H1 (cell line): ENCODE measurements at regions not wholly inside any gene's neighbourhood (a gene's known extent, or its start where the extent isn't known, plus 50 kb on each side); places are given as distances from the start of the nearest gene placed in this dataset.

Source experiments
- ZNF274 ChIP-seq: IDR thresholded peaks from 2 replicates; pipeline ENCODE4 v1.7.0; 2012; ENCODE audit warnings: low read length, borderline replicate concordance; ENCODE audit errors: extremely low read depth

GRCh38 chr5:40235471-40236400 lies 444.0 kb upstream of the PTGER4 start (continued):
- TF ChIP-seq ZNF274 = no peak
- TF ChIP-seq, all 59 proteins: peak for 0
